ENCODE measurements at regions not wholly inside any gene's neighbourhood (a gene's known extent, or its start where the extent isn't known, plus 50 kb on each side); places are given as distances from the start of the nearest gene placed in this dataset.

- DNase-seq (no peak), ATAC-seq (no peak)
- Histone ChIP-seq H3K9me3 (no peaks in the 10 kb centered on the region), H3K27me3 (no peaks in the 10 kb centered on the region), H3K4me1 (peaks cover 8% of the 10 kb centered on the region), H3K4me3 (no peak overlapping the region), H3K27ac (no peak overlapping the region), H3K36me3 (no peaks in the 10 kb centered on the region)
- no peak for TF ChIP-seq CTCF (IDR thresholded peaks at IDR 0.05)
- intact Hi-C loops (cut with DNase I), result no loop called here
Observed at GRCh38 chr1:198910816-198911215, 272.0 kb downstream of the PTPRC start.

GRCh38 chr1:198912046-198912445 lies 273.2 kb downstream of the PTPRC start:
- no peaks in the 10 kb centered on the region for H3K9me3 ChIP-seq
- DNase-seq (no peak), ATAC-seq (no peak)
- no peak for TF ChIP-seq CTCF (IDR thresholded peaks at IDR 0.05)
- no peak overlapping the region for H3K4me3 ChIP-seq
- H3K4me1 ChIP-seq, result peaks cover 8% of the 10 kb centered on the region
- no peaks in the 10 kb centered on the region for H3K36me3 ChIP-seq
- no peak overlapping the region for H3K27ac ChIP-seq
- no peaks in the 10 kb centered on the region for H3K27me3 ChIP-seq
- intact Hi-C loops (cut with DNase I), result no loop called here

- ATAC-seq, result no peak
- intact Hi-C loops (cut with DNase I), result no loop called here
Observed at GRCh38 chr1:198913667-198914066, 274.8 kb downstream of the PTPRC start.

GRCh38 chr1:198915327-198916231 lies 276.7 kb downstream of the PTPRC start:
- intact Hi-C loops (cut with DNase I), result no loop called here
- ATAC-seq (no peak), DNase-seq (no peak)
- Histone ChIP-seq H3K27ac (no peak overlapping the region), H3K9me3 (no peaks in the 10 kb centered on the region), H3K27me3 (no peaks in the 10 kb centered on the region), H3K4me3 (no peak overlapping the region), H3K36me3 (no peaks in the 10 kb centered on the region), H3K4me1 (peaks cover 26% of the 10 kb centered on the region)
- no peak for TF ChIP-seq CTCF (IDR thresholded peaks at IDR 0.05)

More at GRCh38 chr1:198913667-198914066, 274.8 kb downstream of the PTPRC start:
- Histone ChIP-seq H3K27ac (no peak overlapping the region), H3K36me3 (no peaks in the 10 kb centered on the region), H3K27me3 (no peaks in the 10 kb centered on the region), H3K4me1 (peaks cover 20% of the 10 kb centered on the region), H3K9me3 (no peaks in the 10 kb centered on the region), H3K4me3 (no peak overlapping the region)
- TF ChIP-seq CTCF (IDR thresholded peaks at IDR 0.05), result no peak
- no peak for DNase-seq

- ATAC-seq (no peak), DNase-seq (no peak)
- no peak for TF ChIP-seq CTCF (IDR thresholded peaks at IDR 0.05)
Observed at GRCh38 chr1:198917226-198917625, 278.4 kb downstream of the PTPRC start.

More at GRCh38 chr1:198917226-198917625, 278.4 kb downstream of the PTPRC start:
- Histone ChIP-seq H3K4me3 (no peak overlapping the region), H3K9me3 (no peaks in the 10 kb centered on the region), H3K27me3 (no peaks in the 10 kb centered on the region), H3K36me3 (no peaks in the 10 kb centered on the region), H3K27ac (no peak overlapping the region), H3K4me1 (peaks cover 26% of the 10 kb centered on the region)
- intact Hi-C loops (cut with DNase I), result no loop called here

All from upper lobe of right lung (tissue), 1 donor.